ENCODE measurements at regions not wholly inside any gene's neighbourhood (a gene's known extent, or its start where the extent isn't known, plus 50 kb on each side); places are given as distances from the start of the nearest gene placed in this dataset.

GRCh38 chr4:169821402-169821801 lies 63.7 kb upstream of the HPF1 start:
- ChIA-PET CTCF (no interaction called here), POLR2A (no interaction called here)
- H3K27ac Mint-ChIP-seq = no peak overlapping the region
- peaks cover 3% of the 10 kb centered on the region for H3K9me3 Mint-ChIP-seq
- no peaks in the 10 kb centered on the region for H3K36me3 Mint-ChIP-seq (ENCODE audit: low read depth)
- H3K4me1 Mint-ChIP-seq = peaks cover 11% of the 10 kb centered on the region
- peaks cover 6% of the 10 kb centered on the region for H3K27me3 Mint-ChIP-seq
- no peak for DNase-seq
- H3K4me3 Mint-ChIP-seq = no peak overlapping the region

DNA sequence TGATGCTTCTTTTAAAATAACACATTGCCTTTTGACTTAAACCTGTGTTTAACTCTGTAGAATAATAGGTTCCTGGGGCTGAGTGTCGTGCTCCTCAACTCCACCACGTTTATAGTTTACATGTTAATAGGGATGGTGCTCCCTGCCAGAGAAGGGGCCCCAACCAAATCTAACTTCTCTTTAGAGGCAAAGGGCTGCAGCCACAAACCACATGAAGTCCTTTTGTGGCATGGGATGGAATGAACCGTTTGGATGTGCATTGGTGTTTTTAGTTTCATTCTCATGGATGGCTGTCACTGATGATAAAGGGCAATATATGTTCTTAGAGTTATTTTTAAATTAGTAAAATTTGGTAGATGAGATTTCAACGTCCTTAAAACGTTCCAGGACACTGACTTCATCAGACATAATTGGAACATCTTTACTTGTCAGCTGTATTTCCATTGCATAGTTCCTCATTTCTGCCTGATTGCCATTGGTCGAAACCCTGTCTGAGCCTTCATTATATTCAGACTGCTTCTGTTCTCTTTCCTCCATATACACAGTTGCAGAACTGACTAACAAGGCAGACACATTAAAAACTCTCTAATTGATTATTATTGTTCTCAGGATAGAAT lies 60.4 kb upstream of the HPF1 start:
- peaks cover 3% of the 10 kb centered on the region for H3K4me1 Mint-ChIP-seq
- H3K27ac Mint-ChIP-seq = no peak overlapping the region
- no peak for DNase-seq
- H3K9me3 Mint-ChIP-seq = no peaks in the 10 kb centered on the region
- CTCF ChIA-PET = no interaction called here
- no peaks in the 10 kb centered on the region for H3K36me3 Mint-ChIP-seq (ENCODE audit: low read depth)
- POLR2A ChIA-PET = no interaction called here
- peaks cover 8% of the 10 kb centered on the region for H3K27me3 Mint-ChIP-seq
- H3K4me3 Mint-ChIP-seq = no peak overlapping the region

- no peak overlapping the region for H3K27ac Mint-ChIP-seq
- DNase-seq = no peak
- no peaks in the 10 kb centered on the region for H3K9me3 Mint-ChIP-seq
- CTCF ChIA-PET = no interaction called here
- H3K27me3 Mint-ChIP-seq = peaks cover 8% of the 10 kb centered on the region
- H3K36me3 Mint-ChIP-seq (ENCODE audit: low read depth) = no peaks in the 10 kb centered on the region
- H3K4me3 Mint-ChIP-seq = no peak overlapping the region
- H3K4me1 Mint-ChIP-seq = no peaks in the 10 kb centered on the region
- POLR2A ChIA-PET = no interaction called here
Observed at GRCh38 chr4:169815606-169816005, 57.9 kb upstream of the HPF1 start.

DNA sequence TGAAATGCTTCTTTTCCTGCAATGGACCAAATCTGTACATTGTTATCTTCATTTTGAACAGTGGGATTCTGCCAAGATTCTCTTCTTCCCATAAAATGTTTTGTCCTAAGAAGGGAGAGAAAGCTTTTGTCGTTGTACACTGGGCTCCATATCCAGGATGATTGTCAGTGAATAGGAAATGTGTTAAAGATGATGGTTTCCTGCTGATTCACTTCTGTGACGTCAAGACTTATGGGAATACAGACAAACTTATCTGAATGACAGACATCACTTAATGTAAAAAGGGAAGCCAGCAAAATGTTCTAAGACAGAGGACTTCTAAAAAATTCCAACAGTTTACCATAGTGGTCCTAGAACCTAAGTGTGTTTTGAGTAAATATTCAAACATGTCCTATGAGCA lies 53.7 kb upstream of the HPF1 start:
- H3K9me3 Mint-ChIP-seq = no peaks in the 10 kb centered on the region
- no peak overlapping the region for H3K4me3 Mint-ChIP-seq
- H3K27ac Mint-ChIP-seq = no peak overlapping the region
- H3K27me3 Mint-ChIP-seq = peaks cover 9% of the 10 kb centered on the region
- POLR2A ChIA-PET = no interaction called here
- no peak for DNase-seq
- CTCF ChIA-PET = interaction anchor here (1.5 to 1.7 kb wide), 2 partner anchors 20 to 211 kb away, joined by 3 to 6 read pairs; no protein-coding TSS in a partner anchor
- H3K36me3 Mint-ChIP-seq (ENCODE audit: low read depth) = no peaks in the 10 kb centered on the region
- H3K4me1 Mint-ChIP-seq = no peaks in the 10 kb centered on the region

- Mint-ChIP-seq H3K36me3 (ENCODE audit: low read depth) (no peaks in the 10 kb centered on the region), H3K4me1 (no peaks in the 10 kb centered on the region), H3K4me3 (no peak overlapping the region), H3K27me3 (peaks cover 8% of the 10 kb centered on the region), H3K9me3 (no peaks in the 10 kb centered on the region), H3K27ac (no peak overlapping the region)
- ChIA-PET CTCF (interaction anchor here (0.6 to 1.7 kb wide), 7 partner anchors 13 to 917 kb away, joined by 3 to 6 read pairs (median 3); partner anchors contain the start of gene NEK1), POLR2A (no interaction called here)
- DNase-seq = peak; percentile 52
Observed at GRCh38 chr4:169810325-169811323, 52.9 kb upstream of the HPF1 start.

DNA sequence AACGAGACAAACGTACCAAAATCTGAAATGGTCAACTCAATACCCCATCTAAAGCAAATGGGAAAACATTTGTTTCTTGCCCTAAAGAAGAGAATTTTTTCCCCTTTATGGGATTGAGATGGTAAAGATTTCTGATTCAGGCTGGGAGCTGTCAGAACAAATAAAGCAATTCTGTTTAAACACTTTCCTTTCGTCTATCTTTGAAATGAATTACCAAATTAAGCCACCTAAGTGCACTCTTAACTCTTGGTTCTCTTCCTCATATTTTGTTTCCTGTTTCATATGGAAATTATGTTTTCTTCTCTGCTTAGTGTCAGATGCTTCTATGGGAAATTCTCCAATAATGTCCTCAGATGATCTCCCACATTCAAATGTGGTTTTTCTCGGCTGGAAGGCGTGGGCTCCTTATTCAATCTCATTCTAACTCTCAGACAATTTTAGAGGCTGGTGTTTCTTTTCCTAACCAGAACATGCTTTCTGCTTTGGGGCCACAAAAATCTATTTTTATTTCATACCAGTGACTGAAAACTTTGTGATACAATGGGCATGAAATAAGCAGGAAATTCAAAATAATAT lies 50.3 kb upstream of the HPF1 start:
- no peaks in the 10 kb centered on the region for H3K4me1 Mint-ChIP-seq
- no peaks in the 10 kb centered on the region for H3K9me3 Mint-ChIP-seq
- no peak for DNase-seq
- no peak overlapping the region for H3K4me3 Mint-ChIP-seq
- peaks cover 8% of the 10 kb centered on the region for H3K27me3 Mint-ChIP-seq
- no peak overlapping the region for H3K27ac Mint-ChIP-seq
- CTCF ChIA-PET = no interaction called here
- no peaks in the 10 kb centered on the region for H3K36me3 Mint-ChIP-seq (ENCODE audit: low read depth)
- POLR2A ChIA-PET = no interaction called here
